GM19467 (cell line): ENCODE measurements at regions not wholly inside any gene's neighbourhood (a gene's known extent, or its start where the extent isn't known, plus 50 kb on each side); places are given as distances from the start of the nearest gene placed in this dataset.
"Not testable (repeated sequence)": the region's sequence is repeated elsewhere in the genome, so short reads cannot be mapped to it uniquely, and the experiment has no call there.

ENCODE experiments used
- ATAC-seq: cut with Tn5 transposase; IDR thresholded peaks from one replicate; pipeline ENCODE4 v1.9.1; 2021; ENCODE audit warnings: mild to moderate bottlenecking, moderate library complexity; ENCODE audit not compliant: unreplicated experiment

GRCh38 chr9:42430674-42431615, 247.5 kb downstream of the SPATA31A6 start:
- ATAC-seq, result not testable (repeated sequence)

DNA sequence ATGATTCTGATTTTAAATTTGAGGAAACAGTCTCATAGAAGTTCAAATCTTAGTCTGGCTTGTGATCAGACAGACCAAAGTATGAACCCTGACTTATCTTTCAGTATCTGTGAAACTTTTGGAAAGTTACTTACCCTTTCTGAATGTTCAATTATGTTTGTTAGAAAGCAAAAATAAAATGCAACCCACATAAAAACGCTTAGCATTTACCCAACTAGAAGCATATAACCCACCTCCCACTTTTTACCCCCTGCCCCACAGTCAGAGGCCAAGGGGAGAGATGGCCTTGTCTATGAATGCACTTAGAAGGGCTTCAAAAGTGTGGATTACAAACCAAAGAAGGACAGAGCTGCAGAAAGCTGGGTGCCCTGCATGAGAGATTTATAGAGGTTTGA, 248.2 kb downstream of the SPATA31A6 start:
- ATAC-seq, result not testable (repeated sequence)

GRCh38 chr9:42434844-42435714, 251.6 kb downstream of the SPATA31A6 start:
- not testable (repeated sequence) for ATAC-seq

GRCh38 chr9:42435715-42436342, 252.4 kb downstream of the SPATA31A6 start:
- not testable (repeated sequence) for ATAC-seq

DNA sequence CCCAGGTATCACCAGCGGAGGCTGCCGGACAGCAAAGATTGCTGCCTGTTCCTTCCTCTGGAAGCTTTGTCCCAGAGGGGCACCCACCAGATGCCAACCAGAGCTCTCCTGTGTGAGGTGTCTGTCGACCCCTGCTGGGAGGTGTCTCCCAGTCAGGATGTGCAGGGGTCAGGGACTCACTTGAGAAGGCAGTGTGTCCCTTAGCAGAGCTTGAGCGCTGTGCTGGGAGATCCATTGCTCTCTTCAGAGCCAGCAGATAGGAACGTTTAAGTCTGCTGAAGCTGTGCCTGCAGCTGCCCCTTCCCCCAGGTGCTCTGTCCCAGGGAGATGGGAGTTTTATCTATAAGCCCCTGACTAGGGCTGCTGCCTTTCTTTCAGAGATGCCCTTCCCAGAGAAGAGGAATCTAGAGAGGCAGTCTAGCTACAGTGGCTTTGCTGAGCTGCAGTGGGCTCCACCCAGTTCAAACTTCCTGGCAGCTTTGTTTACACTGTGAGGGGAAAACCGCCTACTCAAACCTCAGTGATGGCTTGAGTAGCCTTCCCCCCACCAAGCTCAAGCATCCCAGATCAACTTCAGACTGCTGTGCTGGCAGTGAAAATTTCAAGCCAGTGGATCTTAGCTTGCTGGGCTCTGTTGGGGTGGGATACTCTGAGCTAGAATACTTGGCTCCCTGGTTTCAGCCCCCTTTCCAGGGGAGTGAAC, 253.7 kb downstream of the SPATA31A6 start:
- ATAC-seq, result not testable (repeated sequence)

GRCh38 chr9:42442680-42443079, 259.2 kb downstream of the SPATA31A6 start:
- ATAC-seq, result not testable (repeated sequence)

- ATAC-seq, result not testable (repeated sequence)
Observed at GRCh38 chr9:42443414-42443813, 260.0 kb downstream of the SPATA31A6 start.

DNA sequence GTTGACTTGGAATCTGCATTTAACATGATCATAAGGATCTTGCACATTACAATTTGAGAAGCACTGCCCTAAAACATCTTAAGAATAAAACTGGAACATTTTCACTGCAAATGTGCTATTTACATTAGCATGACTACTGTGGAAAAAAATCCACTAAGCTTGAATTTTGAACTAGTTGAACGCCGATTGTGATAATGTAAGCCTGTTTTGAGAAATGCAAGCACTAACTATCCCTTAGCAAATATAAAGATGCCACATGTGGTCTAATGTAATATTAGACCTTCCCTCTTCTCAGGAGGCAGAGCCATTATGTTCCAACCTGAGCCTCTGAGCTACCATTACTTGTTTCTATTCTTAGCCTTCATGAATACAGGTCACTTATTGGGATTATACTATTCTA, 278.0 kb downstream of the SPATA31A6 start:
- ATAC-seq, result not testable (repeated sequence)

GRCh38 chr9:42461863-42462262, 278.4 kb downstream of the SPATA31A6 start:
- not testable (repeated sequence) for ATAC-seq

- ATAC-seq, result not testable (repeated sequence)
Observed at GRCh38 chr9:42463981-42464380, 280.5 kb downstream of the SPATA31A6 start.

DNA sequence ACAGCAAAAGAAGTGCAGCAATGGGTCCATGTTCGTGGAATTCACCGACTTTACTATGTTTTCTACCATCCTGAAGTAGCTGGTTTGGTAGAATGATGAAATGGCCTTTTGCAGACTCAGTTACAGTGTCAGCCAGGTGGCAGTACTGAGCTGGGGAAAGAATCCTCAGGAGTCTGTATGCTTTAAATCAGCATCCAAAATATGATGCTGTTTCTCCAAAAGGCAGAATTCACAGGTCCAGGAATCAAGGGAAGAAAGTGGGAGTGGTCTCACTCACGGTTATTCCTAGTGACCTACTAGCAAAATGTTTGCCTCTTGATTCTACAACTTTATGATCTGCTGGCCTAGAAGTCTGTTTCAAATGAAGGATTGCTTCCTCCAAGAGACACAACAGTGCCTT, 287.1 kb downstream of the SPATA31A6 start:
- ATAC-seq, result not testable (repeated sequence)

GRCh38 chr9:42490989-42491388, 307.5 kb downstream of the SPATA31A6 start:
- ATAC-seq, result not testable (repeated sequence)

GRCh38 chr9:42502620-42503264, 319.3 kb downstream of the SPATA31A6 start:
- not testable (repeated sequence) for ATAC-seq

GRCh38 chr9:42508111-42508510, 324.7 kb downstream of the SPATA31A6 start:
- not testable (repeated sequence) for ATAC-seq

GRCh38 chr9:42513535-42513934, 330.1 kb downstream of the SPATA31A6 start:
- ATAC-seq, result not testable (repeated sequence)

DNA sequence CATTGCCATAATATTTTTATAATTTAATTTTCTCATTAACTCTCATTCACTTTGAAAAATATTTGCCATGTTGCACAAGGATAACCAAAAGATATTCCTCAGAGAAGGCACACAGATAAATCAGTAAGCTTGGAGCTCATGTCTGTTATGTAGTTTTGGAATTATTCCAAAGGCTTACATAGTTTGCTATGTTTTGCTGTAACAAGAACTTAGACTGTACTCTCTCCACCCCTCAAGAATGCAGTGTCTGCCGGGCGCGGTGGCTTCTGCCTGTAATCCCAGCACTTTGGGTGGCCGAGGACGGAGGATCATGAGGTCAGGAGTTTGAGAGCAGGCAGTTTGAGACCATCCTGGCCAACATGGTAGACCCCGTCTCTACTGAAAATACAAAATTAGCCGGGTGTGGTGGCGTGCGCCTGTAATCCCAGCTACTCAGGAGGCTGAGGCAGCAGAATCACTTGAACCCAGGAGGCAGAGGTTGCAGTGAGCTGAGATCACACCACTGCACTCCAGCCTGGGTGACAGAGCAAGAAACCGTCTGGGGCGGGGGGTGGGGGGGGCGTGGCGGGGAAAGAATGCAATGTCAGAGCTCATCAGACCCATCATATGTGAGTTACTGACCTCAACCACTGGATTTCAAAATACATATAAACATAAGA, 351.0 kb downstream of the SPATA31A6 start:
- not testable (repeated sequence) for ATAC-seq

DNA sequence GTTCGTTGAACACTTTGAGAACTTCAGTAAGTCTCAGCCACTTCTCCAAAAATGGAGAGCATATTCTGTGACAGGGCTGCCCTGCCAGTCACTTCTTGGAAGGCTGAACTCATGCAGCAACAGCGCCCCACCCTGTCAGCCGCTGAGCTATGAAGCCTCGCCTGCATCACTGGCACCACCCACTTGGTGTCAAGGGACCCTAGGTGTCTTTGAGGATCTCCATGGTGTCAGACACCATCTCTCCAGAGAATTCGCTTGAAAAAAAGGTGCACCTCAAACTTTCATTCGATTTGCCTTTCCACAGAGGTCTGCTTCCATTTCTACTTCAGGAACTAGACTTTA, 351.5 kb downstream of the SPATA31A6 start:
- ATAC-seq, result not testable (repeated sequence)

DNA sequence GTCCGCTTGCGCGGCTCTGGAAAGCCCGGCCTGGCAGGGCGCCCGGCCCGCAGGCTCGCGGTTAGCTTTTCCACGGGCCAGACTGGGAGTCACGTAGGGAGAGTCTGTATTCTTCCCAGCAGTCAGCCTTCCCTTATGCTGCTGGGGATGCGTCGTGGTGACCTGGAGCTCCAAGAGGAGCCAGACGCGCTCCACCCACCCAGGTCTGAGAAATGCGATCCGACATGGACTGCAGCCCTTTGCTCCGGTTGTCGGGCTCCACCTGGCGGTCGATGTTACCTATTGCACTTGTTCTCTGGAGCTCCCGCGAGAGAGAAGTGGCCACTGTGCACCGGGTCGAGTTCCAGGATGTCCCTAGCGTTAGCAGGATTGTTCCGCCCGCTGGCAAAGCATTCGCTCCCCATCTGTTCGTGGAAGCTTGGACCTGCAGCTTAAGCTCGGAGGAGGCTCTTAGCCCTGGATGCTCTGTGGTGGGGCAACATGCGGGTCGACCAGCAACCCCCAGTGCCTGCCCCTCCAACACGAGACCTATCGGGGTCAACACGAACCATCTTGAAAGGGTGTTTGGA, 367.4 kb downstream of the SPATA31A6 start:
- peak; percentile 80 for ATAC-seq

- not testable (repeated sequence) for ATAC-seq
Observed at GRCh38 chr9:42568530-42568929, 385.1 kb downstream of the SPATA31A6 start.
